SK-N-SH (cell line): ENCODE measurements at regions not wholly inside any gene's neighbourhood (a gene's known extent, or its start where the extent isn't known, plus 50 kb on each side); places are given as distances from the start of the nearest gene placed in this dataset.

Experiments
- CTCF ChIA-PET: fragments of 300-600, 350-600 bp; formaldehyde crosslinking; extraction: SDS; loops from one replicate; lab custom pipeline; 2021; lab: Yijun Ruan, JAX
- POLR2A ChIA-PET: fragments of 350-600 bp; sonication (Branson Sonifier 250); formaldehyde crosslinking; extraction: SDS; loops from one replicate; lab custom pipeline; 2020; ENCODE audit warnings: antibody characterized with exemption, inconsistent platforms; lab: Yijun Ruan, JAX
- DNase-seq: peaks from one replicate; pipeline ENCODE4 v3.0.0; 2012
- H2AFZ ChIP-seq: fragments of 200-600 bp; sonication (generic); 2 replicates; pipeline ENCODE4 v1.8.1; 2016; ENCODE audit warnings: antibody characterized with exemption, mild to moderate bottlenecking, low read depth
- H3F3A ChIP-seq: fragments of 200-600 bp; sonication (generic); replicated peaks from 2 replicates; pipeline ENCODE3; 2016; ENCODE audit warnings: antibody characterized with exemption, mild to moderate bottlenecking; ENCODE audit not compliant: insufficient read depth
- H3K27ac ChIP-seq, 2 experiments: fragments of 200-500 bp in 1 of 2; fragments of 200-600 bp in 1 of 2; sonication (Bioruptor generic) in 1 of 2; sonication (generic), shearing (Covaris generic) in 1 of 2; 2 replicates each; pipeline versions ENCODE4 v1.5.1 to v1.6.1; 2014 to 2016; ENCODE audit warnings: low read depth in 2 of 2, inconsistent platforms in 1 of 2, low read length in 1 of 2, mild to moderate bottlenecking in 1 of 2, mixed read lengths in 1 of 2
- H3K27me3 ChIP-seq: fragments of 200-600 bp; sonication (generic), shearing (Covaris generic); 2 replicates; pipeline ENCODE4 v1.6.1; 2016; ENCODE audit warnings: mixed run types; ENCODE audit not compliant: insufficient read depth
- H3K36me3 ChIP-seq, 2 experiments: fragments of 200-500 bp in 1 of 2; fragments of 200-600 bp in 1 of 2; sonication (Bioruptor generic) in 1 of 2; sonication (generic) in 1 of 2; replicated peaks in 1 of 2; 2 replicates each; pipeline versions ENCODE3 to v1.5.1; 2014 to 2016; ENCODE audit warnings: low read length in 1 of 2, mild to moderate bottlenecking in 1 of 2; ENCODE audit not compliant: insufficient read depth in 2 of 2, control insufficient read depth in 1 of 2
- H3K4me1 ChIP-seq, 2 experiments: fragments of 200-500 bp in 1 of 2; fragments of 200-600 bp in 1 of 2; sonication (Bioruptor generic) in 1 of 2; sonication (generic), shearing (Covaris generic) in 1 of 2; 2 replicates each; pipeline versions ENCODE4 v1.5.1 to v1.6.1; 2014 to 2016; ENCODE audit warnings: low read depth in 1 of 2, low read length in 1 of 2, mixed run types in 1 of 2; ENCODE audit not compliant: insufficient read depth in 2 of 2, control insufficient read depth in 1 of 2
- H3K4me2 ChIP-seq: fragments of 200-600 bp; sonication (generic), shearing (Covaris generic); 2 replicates; pipeline ENCODE4 v1.6.1; 2017; ENCODE audit warnings: mixed run types
- H3K4me3 ChIP-seq, 2 experiments: fragments of 200-500 bp in 1 of 2; fragments of 200-600 bp in 1 of 2; sonication (Bioruptor generic) in 1 of 2; sonication (generic), shearing (Covaris generic) in 1 of 2; 2 replicates each; pipeline versions ENCODE4 v1.5.1 to v1.8.1; 2014 to 2016; ENCODE audit warnings: low read depth in 2 of 2, inconsistent platforms in 1 of 2, low read length in 1 of 2, mild to moderate bottlenecking in 1 of 2, mixed read lengths in 1 of 2, moderate library complexity in 1 of 2
- H3K79me2 ChIP-seq: fragments of 200-600 bp; sonication (generic); 2 replicates; pipeline ENCODE4 v1.8.1; 2017; ENCODE audit warnings: mild to moderate bottlenecking; ENCODE audit not compliant: insufficient read depth
- H3K9ac ChIP-seq: fragments of 200-600 bp; sonication (generic); 2 replicates; pipeline ENCODE4 v1.6.1; 2017; ENCODE audit warnings: mixed run types
- H3K9me2 ChIP-seq: fragments of 200-600 bp; sonication (generic); 2 replicates; pipeline ENCODE4 v1.6.1; 2017; ENCODE audit warnings: mixed run types
- H3K9me3 ChIP-seq: fragments of 200-600 bp; sonication (generic); 2 replicates; pipeline ENCODE4 v1.6.1; 2017; ENCODE audit warnings: mixed run types, mild to moderate bottlenecking, moderate library complexity
- H4K20me1 ChIP-seq: fragments of 200-600 bp; sonication (generic); 2 replicates; pipeline ENCODE4 v1.6.1; 2017; ENCODE audit warnings: mild to moderate bottlenecking, mixed run types; ENCODE audit not compliant: insufficient read depth
- CHD2 ChIP-seq: fragments of 150-350 bp; IDR thresholded peaks from 2 replicates; pipeline ENCODE4 v1.6.1; 2018; ENCODE audit warnings: low read length; ENCODE audit not compliant: partially characterized antibody
- EP300 ChIP-seq, 2 experiments: IDR thresholded peaks; 2 replicates each; pipeline versions ENCODE4 v1.4.0 to v1.6.1; 2012; ENCODE audit warnings: borderline replicate concordance in 1 of 2, low read depth in 1 of 2, low read length in 1 of 2
- FOSL2 ChIP-seq: IDR thresholded peaks from 2 replicates; pipeline ENCODE4 v1.4.0; 2012; ENCODE audit warnings: low read depth, mild to moderate bottlenecking, moderate library complexity, borderline replicate concordance
- FOXJ3 ChIP-seq: sonication (generic); formaldehyde crosslinking; IDR thresholded peaks from 2 replicates; pipeline ENCODE4 v1.5.1; 2020; ENCODE audit warnings: mild to moderate bottlenecking, missing genetic modification reagents
- GABPA ChIP-seq: IDR thresholded peaks from 2 replicates; pipeline ENCODE4 v1.4.0; 2012; ENCODE audit warnings: low read depth, mild to moderate bottlenecking
- JUND ChIP-seq: IDR thresholded peaks from 2 replicates; pipeline ENCODE4 v1.4.0; 2012
- MAX ChIP-seq: IDR thresholded peaks from 2 replicates; pipeline ENCODE4 v1.4.0; 2012; ENCODE audit warnings: low read depth
- MEF2A ChIP-seq: IDR thresholded peaks from 2 replicates; pipeline ENCODE4 v1.4.0; 2012; ENCODE audit warnings: low read depth, borderline replicate concordance
- NFIC ChIP-seq: IDR thresholded peaks from 2 replicates; pipeline ENCODE4 v1.4.0; 2012; ENCODE audit warnings: borderline replicate concordance
- NRF1 ChIP-seq: IDR thresholded peaks from 2 replicates; pipeline ENCODE4 v1.6.1; 2012; ENCODE audit warnings: low read depth, mild to moderate bottlenecking, low read length
- PBX3 ChIP-seq: IDR thresholded peaks from 2 replicates; pipeline ENCODE4; 2012
- RAD21 ChIP-seq: IDR thresholded peaks from 2 replicates; pipeline ENCODE4 v1.6.1; 2012; ENCODE audit warnings: mild to moderate bottlenecking, low read length
- RXRA ChIP-seq: IDR thresholded peaks from 2 replicates; pipeline ENCODE4 v1.4.0; 2012; ENCODE audit warnings: low read depth, mild to moderate bottlenecking, borderline replicate concordance
- USF1 ChIP-seq: IDR thresholded peaks from 2 replicates; pipeline ENCODE4 v1.4.0; 2012; ENCODE audit warnings: low read depth, borderline replicate concordance
- YY1 ChIP-seq: IDR thresholded peaks from 2 replicates; pipeline ENCODE4 v1.4.0; 2012; ENCODE audit warnings: low read depth, mild to moderate bottlenecking
- WGBS: methylation state at CpG from one replicate; pipeline ENCODE4 v1.1.6; 2017; ENCODE audit warnings: low lambda C conversion rate; 5-methylcytosine and 5-hydroxymethylcytosine counted together
- TF ChIP-seq, protein P1 (sequence below): IDR thresholded peaks from 2 replicates; pipeline ENCODE4 v1.4.0; 2012; ENCODE audit warnings: low read depth, borderline replicate concordance
- TF ChIP-seq, protein P2 (sequence below): IDR thresholded peaks from 2 replicates; pipeline ENCODE4 v1.6.1; 2012; ENCODE audit warnings: mild to moderate bottlenecking, low read depth, low read length, moderate library complexity

- no peak overlapping the region for H3K9ac ChIP-seq
- H3F3A ChIP-seq, result no peaks in the 10 kb centered on the region
- H4K20me1 ChIP-seq, result no peaks in the 10 kb centered on the region
- DNase-seq, result no peak
- ChIA-PET POLR2A (no interaction called here), CTCF (no interaction called here)
- no peak overlapping the region for H3K4me3 ChIP-seq
- no peaks in the 10 kb centered on the region for H3K27me3 ChIP-seq
- no peaks in the 10 kb centered on the region for H3K79me2 ChIP-seq
- TF ChIP-seq NFIC (no peak), MEF2A (no peak), FOXJ3 (CRISPR knock-in tag) (no peak), EP300 (IDR thresholded peaks at IDR 0.05; ENCODE audit: borderline replicate concordance in 1 of 2, low read depth in 1 of 2, low read length in 1 of 2) (no peak), PBX3 (no peak), CHD2 (no peak), RAD21 (no peak), RXRA (no peak), JUND (no peak), USF1 (no peak), YY1 (no peak), FOSL2 (no peak), MAX (no peak), NRF1 (no peak), GABPA (no peak)
- TF ChIP-seq, protein P1, sequence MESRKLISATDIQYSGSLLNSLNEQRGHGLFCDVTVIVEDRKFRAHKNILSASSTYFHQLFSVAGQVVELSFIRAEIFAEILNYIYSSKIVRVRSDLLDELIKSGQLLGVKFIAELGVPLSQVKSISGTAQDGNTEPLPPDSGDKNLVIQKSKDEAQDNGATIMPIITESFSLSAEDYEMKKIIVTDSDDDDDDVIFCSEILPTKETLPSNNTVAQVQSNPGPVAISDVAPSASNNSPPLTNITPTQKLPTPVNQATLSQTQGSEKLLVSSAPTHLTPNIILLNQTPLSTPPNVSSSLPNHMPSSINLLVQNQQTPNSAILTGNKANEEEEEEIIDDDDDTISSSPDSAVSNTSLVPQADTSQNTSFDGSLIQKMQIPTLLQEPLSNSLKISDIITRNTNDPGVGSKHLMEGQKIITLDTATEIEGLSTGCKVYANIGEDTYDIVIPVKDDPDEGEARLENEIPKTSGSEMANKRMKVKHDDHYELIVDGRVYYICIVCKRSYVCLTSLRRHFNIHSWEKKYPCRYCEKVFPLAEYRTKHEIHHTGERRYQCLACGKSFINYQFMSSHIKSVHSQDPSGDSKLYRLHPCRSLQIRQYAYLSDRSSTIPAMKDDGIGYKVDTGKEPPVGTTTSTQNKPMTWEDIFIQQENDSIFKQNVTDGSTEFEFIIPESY, result no peak
- TF ChIP-seq, protein P2, sequence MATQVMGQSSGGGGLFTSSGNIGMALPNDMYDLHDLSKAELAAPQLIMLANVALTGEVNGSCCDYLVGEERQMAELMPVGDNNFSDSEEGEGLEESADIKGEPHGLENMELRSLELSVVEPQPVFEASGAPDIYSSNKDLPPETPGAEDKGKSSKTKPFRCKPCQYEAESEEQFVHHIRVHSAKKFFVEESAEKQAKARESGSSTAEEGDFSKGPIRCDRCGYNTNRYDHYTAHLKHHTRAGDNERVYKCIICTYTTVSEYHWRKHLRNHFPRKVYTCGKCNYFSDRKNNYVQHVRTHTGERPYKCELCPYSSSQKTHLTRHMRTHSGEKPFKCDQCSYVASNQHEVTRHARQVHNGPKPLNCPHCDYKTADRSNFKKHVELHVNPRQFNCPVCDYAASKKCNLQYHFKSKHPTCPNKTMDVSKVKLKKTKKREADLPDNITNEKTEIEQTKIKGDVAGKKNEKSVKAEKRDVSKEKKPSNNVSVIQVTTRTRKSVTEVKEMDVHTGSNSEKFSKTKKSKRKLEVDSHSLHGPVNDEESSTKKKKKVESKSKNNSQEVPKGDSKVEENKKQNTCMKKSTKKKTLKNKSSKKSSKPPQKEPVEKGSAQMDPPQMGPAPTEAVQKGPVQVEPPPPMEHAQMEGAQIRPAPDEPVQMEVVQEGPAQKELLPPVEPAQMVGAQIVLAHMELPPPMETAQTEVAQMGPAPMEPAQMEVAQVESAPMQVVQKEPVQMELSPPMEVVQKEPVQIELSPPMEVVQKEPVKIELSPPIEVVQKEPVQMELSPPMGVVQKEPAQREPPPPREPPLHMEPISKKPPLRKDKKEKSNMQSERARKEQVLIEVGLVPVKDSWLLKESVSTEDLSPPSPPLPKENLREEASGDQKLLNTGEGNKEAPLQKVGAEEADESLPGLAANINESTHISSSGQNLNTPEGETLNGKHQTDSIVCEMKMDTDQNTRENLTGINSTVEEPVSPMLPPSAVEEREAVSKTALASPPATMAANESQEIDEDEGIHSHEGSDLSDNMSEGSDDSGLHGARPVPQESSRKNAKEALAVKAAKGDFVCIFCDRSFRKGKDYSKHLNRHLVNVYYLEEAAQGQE, result no peak
- no peaks in the 10 kb centered on the region for H3K9me2 ChIP-seq
- WGBS, result 57% methylated on average over 4 of the region's 4 CpGs
- no peaks in the 10 kb centered on the region; a peak in 1 of 4 replicates for H3K4me1 ChIP-seq
- no peaks in the 10 kb centered on the region for H3K36me3 ChIP-seq
- no peak overlapping the region for H3K27ac ChIP-seq
- no peak overlapping the region for H3K4me2 ChIP-seq
- no peaks in the 10 kb centered on the region for H3K9me3 ChIP-seq
- no peak overlapping the region for H2AFZ ChIP-seq
Observed at GRCh38 chr1:237998581-237998980, 107.9 kb upstream of the ZP4 start.
